HG03045 (cell line): ENCODE measurements at regions not wholly inside any gene's neighbourhood (a gene's known extent, or its start where the extent isn't known, plus 50 kb on each side); places are given as distances from the start of the nearest gene placed in this dataset.
"Not testable (repeated sequence)": the region's sequence is repeated elsewhere in the genome, so short reads cannot be mapped to it uniquely, and the experiment has no call there.

ENCODE experiments used
- ATAC-seq: cut with Tn5 transposase; IDR thresholded peaks from one replicate; pipeline ENCODE4 v1.9.1; 2021; ENCODE audit warnings: mild to moderate bottlenecking, moderate library complexity; ENCODE audit not compliant: unreplicated experiment

DNA sequence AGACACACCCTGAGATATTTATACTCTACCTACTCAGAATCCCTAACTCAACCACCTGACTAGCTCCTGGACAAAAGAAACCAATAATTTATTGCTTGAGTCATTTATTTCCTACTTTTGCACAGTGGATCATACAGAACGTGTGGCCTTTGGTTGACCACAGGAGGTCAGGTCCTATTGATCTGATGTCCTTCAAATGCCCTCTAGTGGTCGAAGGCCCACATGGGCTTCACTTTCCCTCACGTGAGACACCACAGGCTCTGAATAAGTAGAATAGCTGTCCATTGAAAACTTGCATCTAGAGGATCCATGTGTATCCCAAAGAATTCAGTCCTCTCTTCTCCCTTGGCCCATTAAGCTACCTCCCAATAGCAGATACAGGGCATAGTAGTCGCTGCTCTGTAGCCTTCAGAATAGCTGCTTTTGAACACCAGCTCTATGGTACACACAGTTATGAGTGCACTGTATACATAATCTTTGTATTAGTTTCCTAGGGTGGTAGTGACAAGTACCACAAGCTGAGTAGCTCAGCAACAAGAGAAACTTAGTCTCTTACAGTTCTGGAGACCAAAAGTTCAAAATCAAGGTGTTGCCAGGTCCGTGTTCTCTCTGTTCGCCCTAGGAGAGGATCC, 177.6 kb upstream of the SMARCA2 start:
- ATAC-seq: peak; percentile 67

DNA sequence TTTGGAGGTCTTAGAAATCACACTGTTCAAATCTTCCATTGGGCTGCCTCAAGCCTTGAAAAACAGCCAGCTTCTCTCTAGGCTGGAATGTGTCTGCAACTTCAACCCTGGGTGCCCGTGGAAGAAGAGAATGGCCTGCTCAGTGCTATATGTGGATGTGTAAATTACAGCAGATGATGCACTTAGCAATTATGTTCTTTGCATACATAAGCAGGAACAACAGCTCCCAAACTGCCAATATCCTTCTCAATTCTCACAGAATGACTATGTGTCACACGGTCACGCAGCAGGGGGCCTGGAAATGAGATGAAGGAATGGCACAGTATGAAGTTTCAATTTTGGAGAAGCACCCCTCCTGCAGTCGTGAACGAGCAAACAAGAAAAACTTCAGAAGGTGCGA, 175.2 kb upstream of the SMARCA2 start:
- no peak for ATAC-seq

DNA sequence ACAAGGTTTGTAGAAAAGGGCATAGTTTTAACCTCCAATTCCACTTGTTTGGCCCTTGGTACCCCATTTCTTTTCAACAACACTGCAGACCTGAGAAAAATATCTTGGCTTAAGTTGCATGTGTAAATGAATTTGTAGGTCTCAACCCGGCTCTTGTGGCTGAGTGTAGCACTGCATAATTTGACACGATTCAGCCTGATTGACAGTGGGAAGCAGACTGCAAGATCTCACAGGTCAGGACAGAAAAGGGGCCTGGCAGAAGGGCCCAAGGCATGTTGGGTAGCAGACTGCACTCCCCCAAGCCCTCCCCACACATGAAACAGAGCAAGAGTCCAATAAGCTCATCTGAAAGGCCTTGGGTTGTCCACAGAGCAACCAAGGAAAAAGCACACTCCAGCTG, 169.7 kb upstream of the SMARCA2 start:
- ATAC-seq: no peak

DNA sequence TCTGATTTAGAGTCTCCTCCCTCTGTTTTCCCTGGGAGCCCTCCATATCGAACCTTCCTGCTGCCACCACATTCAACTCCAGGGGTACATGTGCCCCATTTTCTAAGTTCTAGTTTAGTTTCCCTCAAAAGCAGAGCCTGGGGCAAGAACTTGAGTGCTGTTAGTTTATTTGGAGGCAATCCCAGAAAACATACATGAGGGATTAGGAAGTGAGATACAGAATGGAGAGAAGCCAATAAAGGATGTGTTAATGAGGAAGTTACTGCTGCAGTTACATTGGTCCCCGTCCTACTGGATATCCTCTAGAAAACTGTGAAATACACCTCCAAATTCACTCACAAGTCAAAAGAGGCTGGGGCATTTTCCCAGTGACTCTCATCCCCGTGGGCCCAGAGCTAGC, 159.4 kb upstream of the SMARCA2 start:
- no peak for ATAC-seq

DNA sequence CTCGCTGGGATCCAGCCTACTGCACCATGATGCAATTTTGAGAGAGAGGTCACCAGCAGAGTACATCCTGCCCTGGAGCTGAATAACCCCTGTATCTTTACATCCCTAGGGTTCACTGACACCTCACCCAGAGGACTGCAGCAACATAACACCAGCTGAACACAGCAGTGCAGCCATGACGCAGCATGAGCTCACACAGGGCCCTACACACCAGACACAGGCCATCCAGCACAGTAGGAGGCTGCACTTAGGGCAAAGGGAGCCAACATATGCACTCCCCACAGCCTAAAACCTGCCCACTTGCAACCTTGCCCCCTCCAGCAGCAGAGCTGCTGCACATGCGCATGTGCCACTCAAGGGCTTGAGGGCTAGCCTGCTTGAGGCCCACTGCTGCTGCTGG, 157.3 kb upstream of the SMARCA2 start:
- no peak for ATAC-seq

DNA sequence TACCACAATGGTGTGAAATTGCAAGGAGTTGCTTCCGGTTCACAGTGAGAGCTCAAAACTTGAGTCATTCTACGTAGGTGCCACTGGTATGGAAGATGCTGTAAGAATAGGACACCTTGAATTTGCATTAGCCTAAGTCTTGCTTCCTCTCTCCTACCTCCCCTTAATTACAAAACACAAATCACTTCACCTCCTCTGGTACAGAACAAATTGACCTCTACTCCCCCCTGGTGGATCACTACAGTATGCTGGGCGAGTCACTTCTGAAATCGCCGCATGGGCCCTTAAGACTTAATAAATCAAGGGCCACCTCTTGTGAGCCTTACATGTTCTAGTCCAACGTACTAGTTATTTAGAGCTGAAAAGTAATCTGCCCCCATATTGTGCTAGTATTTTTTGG, 145.3 kb upstream of the SMARCA2 start:
- peak; percentile 67 for ATAC-seq

DNA sequence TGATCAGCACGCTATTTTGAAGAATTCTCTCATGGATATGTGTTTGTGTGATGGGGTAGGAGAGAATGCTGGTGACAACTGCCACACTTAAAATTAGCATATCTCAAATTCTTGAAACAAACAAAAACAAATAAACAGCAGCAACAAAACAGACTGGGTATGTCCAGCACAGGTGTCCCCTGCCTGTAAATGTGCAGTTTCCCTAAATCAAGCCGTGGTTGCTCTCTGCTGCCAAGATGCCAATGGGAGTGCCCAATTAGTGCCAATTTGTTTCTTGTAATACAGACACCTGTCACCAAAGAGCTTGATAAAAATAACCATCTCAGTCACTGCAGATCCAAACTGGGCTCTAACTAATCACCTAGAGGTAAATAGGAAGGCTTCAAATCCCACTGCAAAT, 144.2 kb upstream of the SMARCA2 start:
- ATAC-seq: no peak

DNA sequence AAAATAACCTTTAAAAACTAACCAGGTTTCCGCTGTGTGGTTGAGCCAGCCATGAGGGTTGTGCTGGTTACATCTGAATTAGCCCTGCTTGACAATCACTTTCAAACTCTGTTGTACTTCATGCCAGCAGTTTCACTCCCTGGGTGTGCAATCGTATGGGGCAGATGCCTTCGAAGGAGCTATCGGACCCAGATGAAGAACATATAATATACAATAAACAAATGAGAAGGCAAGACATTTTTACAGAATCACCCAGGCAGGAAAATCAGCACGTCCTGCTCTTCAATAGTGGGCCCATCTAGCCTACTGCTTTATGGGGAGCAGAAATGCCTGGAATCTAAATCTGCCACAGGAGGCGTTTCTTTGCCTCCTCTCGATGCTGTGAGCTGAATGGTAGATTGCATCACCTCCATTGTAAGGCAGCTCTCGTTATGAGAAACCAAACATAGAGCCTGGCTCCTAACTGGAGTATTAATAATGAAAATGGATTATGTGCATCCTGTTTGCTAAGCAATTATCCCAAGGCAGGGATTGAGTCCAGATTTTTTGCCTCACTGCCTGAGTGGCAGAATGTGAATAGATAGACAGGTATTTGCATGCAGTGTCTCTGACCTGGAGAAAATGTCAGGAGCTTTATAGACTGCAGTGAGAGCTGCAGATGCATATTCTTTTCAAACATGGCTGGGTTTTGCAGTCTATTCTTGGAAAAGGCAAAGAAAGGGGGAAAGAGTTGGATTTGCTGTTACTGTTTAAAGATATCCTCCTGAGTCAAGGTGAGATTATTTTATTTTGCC, 143.3 kb upstream of the SMARCA2 start:
- no peak for ATAC-seq

DNA sequence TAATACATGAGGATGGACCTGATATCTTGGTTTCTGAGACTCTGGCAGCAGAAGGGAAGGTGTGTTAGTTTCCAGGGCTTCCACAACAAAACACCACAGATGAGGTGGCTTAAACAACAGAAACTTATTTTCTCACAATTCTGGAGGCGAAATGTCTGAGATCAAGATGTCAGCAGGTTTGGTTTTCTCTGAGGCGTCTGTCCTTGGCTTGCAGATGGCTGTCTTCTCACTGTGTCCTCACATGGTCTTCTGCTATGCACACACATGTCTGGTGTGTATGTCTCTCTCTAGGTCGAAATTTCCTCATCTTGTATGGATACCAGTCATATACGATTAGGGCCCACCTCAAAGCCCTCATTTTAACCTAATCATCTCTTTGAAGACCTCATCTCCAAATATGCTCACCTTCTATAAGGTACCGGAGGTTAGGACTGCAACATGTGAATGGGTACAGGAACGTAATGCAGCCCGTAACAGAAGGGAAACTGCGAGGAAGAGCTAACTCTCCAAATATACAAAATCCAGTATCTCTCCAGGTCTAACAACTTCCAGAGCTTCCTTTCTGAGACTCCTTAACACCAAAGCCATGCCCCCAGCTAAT, 139.8 kb upstream of the SMARCA2 start:
- no peak for ATAC-seq

DNA sequence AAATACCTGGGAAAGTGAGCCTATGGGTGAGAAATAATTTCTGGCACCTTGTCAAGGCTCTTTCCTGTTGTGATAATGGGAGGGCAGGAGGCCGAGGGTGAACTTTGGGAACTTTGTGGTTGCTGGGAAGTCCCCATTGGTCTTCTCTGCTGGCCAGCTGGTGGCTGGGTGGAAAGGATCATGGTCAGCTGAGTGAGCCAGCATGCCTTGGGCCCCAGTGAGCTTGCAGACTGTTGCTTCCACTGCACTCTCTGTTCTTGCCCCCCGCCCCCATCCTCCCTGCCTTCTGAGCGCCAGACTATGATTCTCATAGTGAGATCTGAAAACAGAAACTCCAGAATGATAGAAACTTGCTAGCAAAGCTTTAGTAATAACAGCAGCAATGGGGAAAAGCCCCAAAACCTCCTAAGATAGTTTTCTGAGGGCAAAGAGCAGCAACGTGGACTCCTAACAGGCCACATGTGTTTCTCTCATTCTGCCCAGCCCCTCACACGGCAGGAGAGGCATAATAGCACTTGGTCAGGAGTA, 139.2 kb upstream of the SMARCA2 start:
- ATAC-seq: peak; percentile 63

DNA sequence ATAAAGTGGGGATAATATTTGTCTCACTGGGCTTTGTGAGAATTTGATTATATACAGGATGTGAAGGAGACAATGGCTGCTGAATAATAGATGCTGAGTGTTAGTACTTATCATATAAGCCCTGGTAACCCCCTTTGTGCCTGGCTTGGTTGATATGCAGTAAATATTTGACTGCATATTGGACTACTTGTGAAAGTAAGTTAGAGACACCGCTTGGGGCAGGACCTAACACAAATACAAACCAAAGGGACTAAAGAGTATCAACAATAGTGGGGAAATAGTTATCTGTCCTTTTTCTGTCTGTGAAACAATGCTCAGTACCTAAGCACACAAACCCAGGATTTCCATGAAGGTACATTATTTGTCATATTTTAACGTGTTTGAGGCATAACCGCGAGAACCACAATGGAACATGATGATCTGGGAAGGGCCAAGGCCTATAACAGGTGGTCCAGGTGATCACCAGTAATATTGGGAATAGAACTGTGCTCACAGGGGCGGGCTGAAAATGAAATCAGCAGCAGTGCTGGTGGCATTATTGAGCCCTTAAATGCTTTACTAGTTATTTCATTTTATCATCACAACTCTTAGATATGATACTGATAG, 138.2 kb upstream of the SMARCA2 start:
- ATAC-seq: no peak

DNA sequence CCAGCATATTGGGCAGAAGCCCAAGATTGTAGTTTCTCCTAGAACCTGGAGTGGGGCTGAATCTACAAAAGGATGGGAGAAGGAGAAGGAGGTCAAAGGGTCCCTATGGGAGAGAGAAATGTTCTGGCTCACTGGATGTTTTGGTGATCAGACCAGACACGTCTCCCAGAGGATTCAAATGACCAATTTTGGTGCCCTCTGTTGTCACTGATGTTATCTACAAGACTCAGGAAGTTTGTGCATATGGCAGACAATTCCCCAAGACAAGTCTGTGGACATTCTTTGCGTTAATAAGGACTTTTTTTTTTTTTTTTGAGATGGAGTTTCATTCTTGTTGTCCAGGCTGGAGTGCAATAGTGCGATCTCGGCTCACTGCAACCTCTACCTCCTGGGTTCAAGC, 137.2 kb upstream of the SMARCA2 start:
- ATAC-seq: no peak

DNA sequence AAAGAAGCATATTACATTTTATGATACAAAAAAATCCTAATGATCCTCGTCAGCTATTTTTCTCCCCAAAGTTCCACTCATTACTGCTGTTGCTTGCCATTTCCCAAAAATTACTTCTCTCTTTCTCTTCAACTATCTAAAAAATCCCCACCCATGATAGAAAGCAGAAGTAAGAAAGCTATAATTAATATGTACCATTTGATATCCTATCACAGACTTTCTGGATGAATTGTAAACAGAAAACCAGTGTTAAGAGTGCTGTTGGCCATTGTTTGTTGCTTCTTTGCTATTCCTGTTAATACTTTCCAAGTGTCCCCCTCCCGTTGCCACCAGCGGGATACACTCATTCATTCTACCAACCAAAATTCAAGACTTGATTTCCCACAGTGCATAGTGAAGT, 136.3 kb upstream of the SMARCA2 start:
- ATAC-seq: no peak

DNA sequence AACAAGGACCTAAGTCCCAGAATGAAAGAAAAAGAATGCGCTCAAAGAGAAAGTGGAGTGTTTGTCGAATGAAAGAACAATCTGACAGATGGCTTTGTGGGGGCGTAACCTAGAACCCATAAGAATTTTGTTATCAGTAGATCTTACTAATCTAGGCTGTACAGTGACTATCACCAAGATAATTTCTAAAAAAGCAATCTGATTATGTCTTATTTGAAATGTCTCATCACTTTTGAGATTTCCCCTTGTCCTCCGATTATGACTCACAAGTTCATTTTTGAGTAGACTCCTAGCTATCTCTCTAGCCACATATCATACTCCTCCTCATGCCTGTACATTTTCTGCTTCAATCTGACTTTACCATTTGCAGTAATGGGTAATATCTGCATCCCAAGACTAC, 135.6 kb upstream of the SMARCA2 start:
- peak; percentile 37 for ATAC-seq

DNA sequence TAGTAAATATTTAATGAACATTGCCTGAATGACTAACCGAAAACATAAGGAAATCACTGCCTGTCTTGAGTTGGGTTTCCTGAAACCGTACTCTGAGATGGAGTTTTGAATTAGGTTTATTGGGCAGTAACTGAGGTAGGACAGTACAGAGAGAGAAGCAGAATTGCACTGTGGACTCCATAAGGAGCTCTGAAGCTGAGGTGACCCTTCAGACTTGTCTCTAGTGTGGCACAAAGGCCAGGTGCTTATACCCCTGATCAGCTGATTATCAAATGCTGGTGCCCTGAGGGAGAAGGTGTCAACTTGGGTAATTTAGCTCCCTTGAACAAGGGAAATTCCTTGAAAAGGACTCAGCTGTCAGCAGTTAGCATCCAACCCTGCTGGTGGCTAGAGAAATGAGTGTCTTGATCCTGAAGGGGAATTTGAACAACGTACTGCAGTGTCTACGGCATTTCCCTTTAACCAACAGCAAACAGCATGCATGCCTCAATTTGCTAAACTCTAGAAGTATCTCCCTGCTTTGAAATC, 135.0 kb upstream of the SMARCA2 start:
- no peak for ATAC-seq

DNA sequence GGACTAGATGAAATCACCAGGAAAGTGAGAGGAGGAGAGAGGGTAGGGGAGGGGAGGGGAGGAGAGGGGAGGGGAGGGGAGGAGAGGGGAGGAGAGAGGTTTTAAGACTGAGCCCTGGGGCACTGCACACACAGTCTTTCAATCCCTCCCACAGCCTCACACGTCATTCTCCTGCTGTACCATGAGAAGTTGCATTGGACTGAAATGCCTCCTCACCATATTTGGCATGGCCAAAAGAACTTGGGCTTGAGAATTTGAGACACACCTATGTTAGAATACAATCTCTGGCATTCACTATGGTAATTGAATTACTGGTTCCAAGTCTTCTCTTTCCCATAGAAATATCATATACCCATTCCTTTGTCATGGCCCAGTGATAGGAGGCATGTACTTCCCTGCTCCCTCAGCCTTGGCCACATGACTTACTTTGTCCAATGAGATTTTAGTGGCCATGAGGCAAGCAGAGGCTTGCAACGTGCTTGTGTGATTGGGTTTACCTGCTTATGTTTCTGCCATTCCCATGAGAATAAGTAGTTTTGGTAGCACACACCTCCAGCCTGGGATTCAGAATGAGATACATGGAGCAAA, 133.3 kb upstream of the SMARCA2 start:
- ATAC-seq: no peak

DNA sequence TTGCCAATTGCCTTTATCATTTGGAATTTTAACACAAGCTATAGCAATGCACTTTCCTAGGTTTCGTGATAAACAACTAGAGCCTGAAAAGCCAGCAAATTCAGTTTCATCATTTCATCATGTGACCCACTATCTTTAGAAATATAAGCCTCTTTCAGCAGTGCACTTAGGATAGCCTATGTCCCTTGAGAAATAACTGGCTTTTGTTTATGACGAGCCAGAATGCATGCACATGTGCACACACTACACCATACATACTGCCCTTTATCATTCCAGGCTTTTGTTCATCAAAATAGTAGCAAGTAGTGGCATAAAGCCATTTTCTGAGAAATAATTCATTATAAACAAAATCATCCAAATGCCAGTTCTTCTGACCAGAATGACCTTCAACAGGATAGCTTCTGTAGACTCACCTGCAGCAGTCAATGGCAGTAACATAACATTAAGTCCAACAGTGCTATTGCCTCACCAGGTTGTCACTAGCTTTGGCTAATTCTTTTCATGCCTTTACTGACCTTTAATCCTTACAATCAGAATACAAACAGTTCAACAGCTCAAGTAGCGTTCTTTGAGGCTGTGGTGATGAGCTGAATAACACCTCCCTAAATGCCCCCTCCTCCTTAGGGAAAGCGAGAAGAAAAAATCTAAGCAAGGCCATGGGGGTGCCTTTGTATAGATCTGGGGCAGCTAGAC, 132.3 kb upstream of the SMARCA2 start:
- ATAC-seq: no peak

DNA sequence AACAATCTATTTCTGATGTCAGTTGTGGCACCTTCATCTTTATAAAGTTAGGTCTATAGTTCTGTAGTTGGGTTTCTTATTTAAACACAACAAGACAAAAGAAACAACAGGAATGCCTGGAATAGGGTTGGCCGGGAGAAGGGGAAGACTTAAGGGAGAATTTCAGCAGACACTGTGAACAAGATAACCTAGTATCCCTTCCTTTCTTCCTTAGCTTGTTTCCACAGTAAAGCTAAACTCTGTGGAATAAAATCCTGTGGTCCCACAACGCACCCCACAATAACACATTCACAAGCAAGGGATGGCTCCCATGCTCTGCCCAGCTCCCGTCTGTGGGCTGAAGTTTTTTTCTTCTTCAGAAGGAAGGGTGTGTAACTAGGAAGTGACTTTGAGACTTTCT, 124.9 kb upstream of the SMARCA2 start:
- no peak for ATAC-seq

DNA sequence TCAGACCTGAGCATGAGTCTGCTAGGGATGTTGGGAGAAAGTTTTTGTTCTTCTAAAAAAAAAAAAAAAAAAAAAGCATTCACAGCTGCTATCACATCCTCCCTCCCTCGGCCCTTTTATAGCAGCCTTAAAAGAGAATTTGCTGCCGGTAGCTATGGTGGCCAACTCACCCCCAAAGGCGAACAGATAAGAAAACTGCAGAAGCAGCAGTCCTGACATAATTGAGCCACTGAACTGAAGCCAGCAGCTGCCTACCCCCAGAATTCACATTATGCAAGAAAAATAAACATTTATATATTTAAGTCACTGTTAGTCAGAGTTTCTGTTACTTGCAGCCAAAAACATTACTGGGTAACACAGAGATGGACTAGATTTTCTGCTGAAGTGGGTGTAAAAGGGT, 124.3 kb upstream of the SMARCA2 start:
- no peak for ATAC-seq

DNA sequence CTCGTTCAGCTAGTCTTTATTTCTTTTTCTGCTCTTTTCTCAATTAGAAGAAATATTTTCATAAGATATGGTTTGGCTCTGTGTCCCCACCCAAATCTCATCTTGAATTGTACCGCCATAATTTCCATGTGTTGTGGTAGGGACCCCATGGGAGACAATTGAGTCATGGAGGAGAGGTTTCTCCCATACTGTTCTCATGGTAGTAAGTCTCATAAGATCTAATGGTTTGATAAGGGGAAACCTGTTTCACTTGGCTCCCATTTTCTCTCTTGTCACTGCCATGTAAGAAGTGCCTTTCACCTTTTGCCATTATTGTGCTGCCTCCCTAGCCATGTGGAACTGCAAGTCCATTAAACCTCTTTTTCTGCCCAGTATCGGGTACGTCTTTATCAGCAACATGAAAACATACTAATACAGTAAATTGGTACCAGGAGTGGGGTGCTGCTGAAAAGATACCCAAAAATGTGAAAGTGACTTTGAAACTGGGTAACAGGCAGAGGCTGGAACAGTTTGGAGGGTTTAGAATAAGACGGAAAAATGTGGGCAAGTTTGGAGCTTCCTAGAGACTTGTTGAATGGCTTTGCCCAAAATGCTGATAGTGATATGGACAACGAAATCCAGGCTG, 112.0 kb upstream of the SMARCA2 start:
- not testable (repeated sequence) for ATAC-seq
